ENCODE measurements at regions not wholly inside any gene's neighbourhood (a gene's known extent, or its start where the extent isn't known, plus 50 kb on each side); places are given as distances from the start of the nearest gene placed in this dataset.
A peak's percentile ranks its signal among the peaks of the same experiment; 100 is the strongest.

DNA sequence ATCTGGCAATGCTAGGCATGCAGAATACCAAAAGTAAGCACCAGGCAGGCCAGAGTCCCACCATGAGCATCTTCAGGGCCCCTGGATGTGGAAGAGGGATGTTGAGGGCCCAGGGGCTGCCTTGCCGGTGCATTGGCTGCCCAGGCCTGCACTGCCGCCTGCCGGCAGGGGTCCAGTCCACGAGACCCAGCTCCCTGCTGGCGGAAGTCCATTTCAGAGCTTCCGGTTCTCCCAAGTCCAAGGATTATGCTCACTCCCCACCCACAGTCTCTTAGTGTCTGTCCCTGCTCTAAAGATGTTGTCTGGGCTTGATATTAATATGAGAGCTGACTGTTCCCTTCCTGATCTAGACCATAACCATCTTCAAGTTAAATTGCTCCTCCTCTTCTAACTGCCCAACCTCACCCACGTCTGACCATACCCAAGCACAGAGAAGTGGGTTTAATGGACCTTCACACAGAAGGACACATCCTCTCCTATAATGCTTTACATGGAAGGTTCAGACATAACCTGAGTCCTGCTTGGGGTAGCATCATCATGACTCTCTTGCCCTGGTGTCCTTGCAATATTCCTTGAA is 117.4 kb downstream of the DAD1 start:
- TF ChIP-seq, protein P1, sequence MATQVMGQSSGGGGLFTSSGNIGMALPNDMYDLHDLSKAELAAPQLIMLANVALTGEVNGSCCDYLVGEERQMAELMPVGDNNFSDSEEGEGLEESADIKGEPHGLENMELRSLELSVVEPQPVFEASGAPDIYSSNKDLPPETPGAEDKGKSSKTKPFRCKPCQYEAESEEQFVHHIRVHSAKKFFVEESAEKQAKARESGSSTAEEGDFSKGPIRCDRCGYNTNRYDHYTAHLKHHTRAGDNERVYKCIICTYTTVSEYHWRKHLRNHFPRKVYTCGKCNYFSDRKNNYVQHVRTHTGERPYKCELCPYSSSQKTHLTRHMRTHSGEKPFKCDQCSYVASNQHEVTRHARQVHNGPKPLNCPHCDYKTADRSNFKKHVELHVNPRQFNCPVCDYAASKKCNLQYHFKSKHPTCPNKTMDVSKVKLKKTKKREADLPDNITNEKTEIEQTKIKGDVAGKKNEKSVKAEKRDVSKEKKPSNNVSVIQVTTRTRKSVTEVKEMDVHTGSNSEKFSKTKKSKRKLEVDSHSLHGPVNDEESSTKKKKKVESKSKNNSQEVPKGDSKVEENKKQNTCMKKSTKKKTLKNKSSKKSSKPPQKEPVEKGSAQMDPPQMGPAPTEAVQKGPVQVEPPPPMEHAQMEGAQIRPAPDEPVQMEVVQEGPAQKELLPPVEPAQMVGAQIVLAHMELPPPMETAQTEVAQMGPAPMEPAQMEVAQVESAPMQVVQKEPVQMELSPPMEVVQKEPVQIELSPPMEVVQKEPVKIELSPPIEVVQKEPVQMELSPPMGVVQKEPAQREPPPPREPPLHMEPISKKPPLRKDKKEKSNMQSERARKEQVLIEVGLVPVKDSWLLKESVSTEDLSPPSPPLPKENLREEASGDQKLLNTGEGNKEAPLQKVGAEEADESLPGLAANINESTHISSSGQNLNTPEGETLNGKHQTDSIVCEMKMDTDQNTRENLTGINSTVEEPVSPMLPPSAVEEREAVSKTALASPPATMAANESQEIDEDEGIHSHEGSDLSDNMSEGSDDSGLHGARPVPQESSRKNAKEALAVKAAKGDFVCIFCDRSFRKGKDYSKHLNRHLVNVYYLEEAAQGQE (IDR thresholded peaks at IDR 0.05; ENCODE audit: insufficient read depth in 1 of 2, low read depth in 2 of 2, low read length in 2 of 2): no peak
- TF ChIP-seq SIN3A (IDR thresholded peaks at IDR 0.05; ENCODE audit: borderline replicate concordance, insufficient read depth, low read length): no peak
- TF ChIP-seq POLR2AphosphoS5 (IDR thresholded peaks at IDR 0.05; ENCODE audit: low read depth, low read length): no peak
- TF ChIP-seq TAF1 (IDR thresholded peaks at IDR 0.05; ENCODE audit: borderline replicate concordance, insufficient read depth, low read length): no peak
- TF ChIP-seq FOXP2 (optimal IDR thresholded peaks at IDR 0.05; ENCODE audit: borderline replicate concordance, extremely low read depth, extremely low read length, insufficient read depth): no peak

DNA sequence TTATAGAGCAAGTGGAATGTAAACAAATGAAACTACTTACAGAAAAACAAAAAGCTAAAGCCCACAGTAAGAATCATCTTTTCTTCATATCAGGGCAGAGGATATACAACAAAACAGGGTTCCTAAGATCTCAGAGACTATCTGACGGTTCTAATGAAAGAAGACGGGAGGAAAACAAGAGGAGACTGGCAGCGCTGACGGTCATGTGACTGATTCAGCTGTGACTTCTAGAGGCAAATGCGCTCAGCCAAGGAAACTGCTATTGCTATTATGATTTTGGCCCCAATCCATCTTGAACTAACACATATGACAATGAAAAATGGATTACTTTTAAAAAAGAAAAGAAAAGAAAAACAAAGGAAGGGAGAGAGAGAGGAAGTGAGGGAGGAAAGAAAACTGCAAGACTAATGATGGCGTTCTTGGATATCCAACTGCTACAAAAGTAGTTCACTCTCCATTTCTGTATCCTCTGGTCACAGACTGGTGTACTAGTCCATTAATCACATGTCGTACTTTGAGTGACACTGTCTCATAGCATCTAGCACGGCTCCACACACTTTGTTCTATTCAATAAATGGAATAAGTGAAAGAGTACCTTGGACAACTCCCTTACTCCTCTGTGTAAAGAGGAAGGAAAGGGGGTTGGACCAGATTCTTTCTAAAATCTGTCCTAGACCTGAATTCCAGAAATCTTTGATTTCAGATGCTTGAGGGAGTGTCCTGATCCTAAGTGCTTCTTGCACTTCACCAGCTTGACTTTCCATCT is 119.3 kb downstream of the DAD1 start:
- TF ChIP-seq, protein P1 (IDR thresholded peaks at IDR 0.05; ENCODE audit: insufficient read depth in 1 of 2, low read depth in 2 of 2, low read length in 2 of 2): peak; percentile 18 to 75; a peak in 2 of 4 replicates
- TF ChIP-seq POLR2AphosphoS5 (IDR thresholded peaks at IDR 0.05; ENCODE audit: low read depth, low read length): no peak

DNA sequence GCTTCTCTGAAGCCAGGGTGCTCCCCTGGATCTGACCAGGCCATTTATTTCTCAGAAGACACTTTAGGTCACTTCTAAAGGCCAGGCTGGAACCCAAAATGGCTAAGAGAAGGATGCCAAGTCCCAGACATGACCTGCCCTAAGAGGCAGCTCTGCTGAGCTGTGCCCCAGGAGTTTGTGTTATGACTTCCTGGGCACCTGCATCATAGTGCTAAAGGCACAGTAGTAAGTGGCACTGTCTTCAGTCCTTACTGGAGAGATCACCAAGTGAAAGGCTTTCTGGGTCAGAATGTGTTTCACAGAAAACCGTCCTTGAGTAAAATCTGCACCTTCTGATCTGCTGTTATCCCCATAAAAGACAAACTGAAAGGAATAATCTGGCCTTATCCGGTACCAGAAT is 120.2 kb downstream of the DAD1 start:
- no peak for TF ChIP-seq POLR2AphosphoS5 (IDR thresholded peaks at IDR 0.05; ENCODE audit: low read depth, low read length)
- no peak for TF ChIP-seq FOXP2 (optimal IDR thresholded peaks at IDR 0.05; ENCODE audit: borderline replicate concordance, extremely low read depth, extremely low read length, insufficient read depth)
- TF ChIP-seq, protein P1 (IDR thresholded peaks at IDR 0.05; ENCODE audit: insufficient read depth in 1 of 2, low read depth in 2 of 2, low read length in 2 of 2): no peak
- TF ChIP-seq SIN3A (IDR thresholded peaks at IDR 0.05; ENCODE audit: borderline replicate concordance, insufficient read depth, low read length): no peak
- TF ChIP-seq TAF1 (IDR thresholded peaks at IDR 0.05; ENCODE audit: borderline replicate concordance, insufficient read depth, low read length): no peak

DNA sequence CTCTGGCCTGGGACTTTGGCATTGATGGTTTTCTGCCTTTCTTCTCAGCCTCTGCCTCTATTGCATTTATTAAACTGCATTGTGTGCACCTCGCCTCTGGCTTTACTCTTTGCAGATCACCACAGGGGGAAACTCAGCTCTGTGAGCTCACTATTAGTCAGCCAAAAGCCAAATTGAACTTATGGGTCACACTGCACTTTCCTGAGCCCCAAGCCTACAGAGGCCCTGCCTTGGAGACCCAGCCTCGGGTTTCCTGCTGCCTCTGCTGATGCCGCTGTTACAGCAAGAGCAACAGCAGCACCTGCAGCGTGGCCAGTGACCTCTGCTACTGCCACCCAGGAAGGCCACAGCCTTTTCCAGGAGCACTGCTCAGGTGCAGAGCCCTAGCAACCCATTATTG is 122.5 kb downstream of the DAD1 start:
- TF ChIP-seq SIN3A (IDR thresholded peaks at IDR 0.05; ENCODE audit: borderline replicate concordance, insufficient read depth, low read length) (no peak), FOXP2 (optimal IDR thresholded peaks at IDR 0.05; ENCODE audit: borderline replicate concordance, extremely low read depth, extremely low read length, insufficient read depth) (no peak), TAF1 (IDR thresholded peaks at IDR 0.05; ENCODE audit: borderline replicate concordance, insufficient read depth, low read length) (no peak), POLR2AphosphoS5 (IDR thresholded peaks at IDR 0.05; ENCODE audit: low read depth, low read length) (no peak)
- TF ChIP-seq, protein P1 (IDR thresholded peaks at IDR 0.05; ENCODE audit: insufficient read depth in 1 of 2, low read depth in 2 of 2, low read length in 2 of 2): no peak

All from PFSK-1 (cell line).